ENCODE measurements at regions not wholly inside any gene's neighbourhood (a gene's known extent, or its start where the extent isn't known, plus 50 kb on each side); places are given as distances from the start of the nearest gene placed in this dataset.

- TF ChIP-seq ZNF70 (CRISPR knock-in tag; IDR thresholded peaks at IDR 0.05) = no peak
- no peak for TF ChIP-seq ZNF565 (CRISPR knock-in tag; conservative IDR thresholded peaks at IDR 0.05; ENCODE audit: low read depth)
- TF ChIP-seq ISL1 (CRISPR knock-in tag; IDR thresholded peaks at IDR 0.05) = no peak
- TF ChIP-seq ZC3H10 (CRISPR knock-in tag; IDR thresholded peaks at IDR 0.05) = no peak
- TF ChIP-seq OSR1 (CRISPR knock-in tag; IDR thresholded peaks at IDR 0.05) = no peak
- no peak for TF ChIP-seq PPARA (CRISPR knock-in tag; IDR thresholded peaks at IDR 0.05; ENCODE audit: borderline replicate concordance)
- TF ChIP-seq CSDC2 (CRISPR knock-in tag; IDR thresholded peaks at IDR 0.05) = no peak
- ATAC-seq = no peak
Observed at GRCh38 chr4:142983589-142983988, 137.5 kb upstream of the INPP4B start.

- TF ChIP-seq POU6F1 (CRISPR knock-in tag; IDR thresholded peaks at IDR 0.05; ENCODE audit: borderline replicate concordance, low read depth) = no peak
- no peak for TF ChIP-seq RARB (CRISPR knock-in tag; IDR thresholded peaks at IDR 0.05)
- no peak for TF ChIP-seq GLIS3 (CRISPR knock-in tag; IDR thresholded peaks at IDR 0.05)
- TF ChIP-seq TOX (CRISPR knock-in tag; IDR thresholded peaks at IDR 0.05; ENCODE audit: borderline replicate concordance) = no peak
- no peak for TF ChIP-seq ZFP3 (CRISPR knock-in tag; IDR thresholded peaks at IDR 0.05)
- TF ChIP-seq TSHZ2 (CRISPR knock-in tag; IDR thresholded peaks at IDR 0.05) = no peak
- TF ChIP-seq OSR1 (CRISPR knock-in tag; IDR thresholded peaks at IDR 0.05) = no peak
- no peak for TF ChIP-seq CREB5 (CRISPR knock-in tag; IDR thresholded peaks at IDR 0.05; ENCODE audit: low read depth)
- TF ChIP-seq SNAI2 (CRISPR knock-in tag; IDR thresholded peaks at IDR 0.05) = no peak
- peak; percentile 71 for ATAC-seq
Observed at GRCh38 chr4:142984871-142985585, 138.9 kb upstream of the INPP4B start.

GRCh38 chr4:143016171-143016570 is 168.5 kb upstream of the USP38 start:
- TF ChIP-seq CSRNP3 (CRISPR knock-in tag; IDR thresholded peaks at IDR 0.05) (no peak), OSR1 (CRISPR knock-in tag; IDR thresholded peaks at IDR 0.05) (no peak), PATZ1 (CRISPR knock-in tag; IDR thresholded peaks at IDR 0.05; ENCODE audit: borderline replicate concordance) (no peak), ESRRG (CRISPR knock-in tag; IDR thresholded peaks at IDR 0.05) (no peak), ISL1 (CRISPR knock-in tag; IDR thresholded peaks at IDR 0.05) (no peak), ARNTL (CRISPR knock-in tag; IDR thresholded peaks at IDR 0.05; ENCODE audit: borderline replicate concordance, low read depth) (no peak), ZC3H10 (CRISPR knock-in tag; IDR thresholded peaks at IDR 0.05) (no peak), BACH2 (CRISPR knock-in tag; IDR thresholded peaks at IDR 0.05; ENCODE audit: borderline replicate concordance) (no peak), CREB5 (CRISPR knock-in tag; IDR thresholded peaks at IDR 0.05; ENCODE audit: low read depth) (no peak), ZFP3 (CRISPR knock-in tag; IDR thresholded peaks at IDR 0.05) (no peak), SNAI2 (CRISPR knock-in tag; IDR thresholded peaks at IDR 0.05) (no peak)
- ATAC-seq = no peak

Data from SK-N-SH treated with all-trans-retinoic acid at 6 μM for 48 hours (cell line).